GM21515 (cell line): ENCODE measurements at regions not wholly inside any gene's neighbourhood (a gene's known extent, or its start where the extent isn't known, plus 50 kb on each side); places are given as distances from the start of the nearest gene placed in this dataset.

Source experiments
- ATAC-seq: cut with Tn5 transposase; IDR thresholded peaks from one replicate; pipeline ENCODE4 v1.9.1; 2021; ENCODE audit not compliant: unreplicated experiment

GRCh38 chr11:32265911-32266310, 169.4 kb downstream of the WT1 start:
- ATAC-seq, result no peak

DNA sequence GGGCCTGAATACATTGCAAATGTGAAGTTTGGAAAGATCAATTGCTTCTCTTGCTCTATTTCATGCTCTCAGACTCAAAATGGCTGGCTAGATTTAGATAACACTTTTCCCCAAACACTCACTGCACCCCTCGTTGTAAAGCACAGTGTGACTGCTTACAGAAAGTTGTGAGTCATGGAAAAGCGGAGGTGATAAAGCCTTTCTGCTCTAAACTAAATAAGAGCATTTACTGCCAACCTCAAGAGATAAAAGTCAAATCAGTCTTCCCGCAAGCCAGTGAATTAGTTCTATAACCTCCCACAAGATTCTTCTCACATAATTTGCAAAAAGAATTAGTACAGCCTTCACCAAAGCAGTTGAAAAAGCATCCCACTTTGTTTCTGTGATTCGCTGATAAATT, 168.7 kb downstream of the WT1 start:
- no peak for ATAC-seq

DNA sequence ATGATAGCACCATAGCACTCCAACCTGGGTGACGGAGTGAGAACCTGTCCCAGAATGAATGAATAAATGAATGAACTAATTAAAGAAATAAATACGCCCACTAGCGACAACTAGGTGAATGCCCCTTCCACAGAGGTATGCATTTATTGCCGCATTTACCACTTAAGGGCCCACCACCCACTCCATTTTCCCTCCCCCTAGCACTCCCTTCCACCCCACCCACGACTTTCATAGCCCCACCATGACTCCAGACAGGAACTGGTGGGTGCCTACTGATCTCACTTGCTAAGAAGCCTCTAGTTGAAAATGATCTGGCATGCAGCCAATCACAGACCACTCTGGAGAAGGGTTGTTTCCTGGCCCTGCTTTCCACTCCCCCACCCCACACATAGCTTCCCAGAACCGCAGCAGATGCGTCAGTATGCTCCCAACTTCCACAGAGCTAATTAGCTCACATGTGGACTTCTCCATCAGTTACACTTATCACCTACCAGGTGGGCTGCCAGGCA, 167.6 kb downstream of the WT1 start:
- no peak for ATAC-seq

DNA sequence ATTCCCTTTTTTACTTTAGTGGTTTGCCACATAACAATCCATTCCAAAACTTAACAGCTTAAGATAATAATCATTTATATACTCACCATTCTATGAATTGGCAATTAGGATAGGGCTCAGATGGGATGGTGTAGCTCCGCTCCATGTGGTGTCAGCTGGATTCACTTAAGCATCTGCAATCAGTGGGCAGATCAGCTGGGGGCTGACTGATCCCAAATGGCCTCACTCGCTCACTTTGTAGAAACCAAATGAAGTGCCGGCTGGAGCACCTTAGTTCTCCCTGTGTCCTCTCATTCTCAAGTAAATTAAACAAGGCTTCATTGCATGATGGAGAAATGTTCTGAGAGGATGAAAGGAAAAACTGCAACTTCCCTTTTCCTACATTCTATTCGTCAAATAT, 161.4 kb downstream of the WT1 start:
- ATAC-seq, result no peak

- ATAC-seq, result no peak
Measured at GRCh38 chr11:32279672-32280071, 155.7 kb downstream of the WT1 start.

GRCh38 chr11:32280339-32280738, 155.0 kb downstream of the WT1 start:
- no peak for ATAC-seq

DNA sequence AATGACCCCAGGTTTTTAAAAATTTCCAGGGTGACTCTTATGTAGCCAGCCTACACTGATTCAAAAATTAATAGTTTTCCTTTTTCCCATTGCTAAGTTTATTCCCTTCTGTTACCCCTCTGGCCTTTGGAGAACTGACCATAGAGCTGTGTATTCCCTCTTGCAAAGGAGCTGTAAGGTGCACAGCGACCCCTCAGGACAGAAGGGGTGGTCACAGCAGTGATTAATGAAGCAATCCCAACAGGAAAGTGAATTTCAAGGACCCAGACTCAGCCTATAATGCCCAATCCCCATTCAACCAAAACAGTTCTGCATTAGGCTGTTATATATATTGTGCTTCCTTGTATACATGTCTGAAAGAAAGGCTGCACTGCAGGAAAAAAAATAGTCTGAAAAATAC, 147.1 kb downstream of the WT1 start:
- no peak for ATAC-seq

DNA sequence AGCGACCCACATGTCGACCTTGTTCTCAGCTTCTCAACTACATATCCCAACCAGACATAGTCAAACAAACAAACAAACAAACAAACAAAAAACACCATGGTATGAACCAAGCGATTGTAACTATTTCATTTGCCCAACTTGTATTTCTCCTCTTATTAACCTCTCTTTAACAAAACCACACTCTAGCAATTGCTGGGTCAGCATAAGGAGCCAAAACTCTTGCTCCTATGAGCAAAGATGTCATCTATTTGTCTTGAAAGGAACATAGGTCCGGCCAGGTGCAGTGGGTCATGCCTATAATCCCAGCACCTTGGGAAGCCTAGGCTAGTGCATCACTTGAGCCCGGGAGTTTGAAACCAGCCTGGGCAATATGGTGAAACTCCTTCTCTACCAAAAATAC, 145.6 kb downstream of the WT1 start:
- ATAC-seq, result no peak

DNA sequence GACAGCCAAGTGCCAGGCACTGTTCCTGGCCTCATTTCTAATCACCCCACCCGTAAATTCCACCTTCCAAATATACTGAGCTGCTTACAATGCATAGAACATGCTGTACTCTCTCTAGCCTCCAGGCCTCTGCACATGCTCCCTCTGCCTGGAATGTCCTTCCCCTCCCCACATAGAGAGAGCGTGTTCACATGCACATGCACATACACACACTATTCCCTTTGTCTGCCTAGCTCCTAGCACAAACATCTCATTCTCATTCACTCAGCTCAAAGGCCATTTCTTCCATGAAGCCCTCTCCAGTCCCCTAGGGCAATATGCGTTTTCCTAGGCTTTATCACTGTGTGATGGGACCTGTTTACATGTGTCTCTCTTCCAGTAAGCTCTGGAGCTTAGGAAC, 144.6 kb downstream of the WT1 start:
- no peak for ATAC-seq

GRCh38 chr11:32297611-32298011, 137.7 kb downstream of the WT1 start:
- ATAC-seq, result no peak

DNA sequence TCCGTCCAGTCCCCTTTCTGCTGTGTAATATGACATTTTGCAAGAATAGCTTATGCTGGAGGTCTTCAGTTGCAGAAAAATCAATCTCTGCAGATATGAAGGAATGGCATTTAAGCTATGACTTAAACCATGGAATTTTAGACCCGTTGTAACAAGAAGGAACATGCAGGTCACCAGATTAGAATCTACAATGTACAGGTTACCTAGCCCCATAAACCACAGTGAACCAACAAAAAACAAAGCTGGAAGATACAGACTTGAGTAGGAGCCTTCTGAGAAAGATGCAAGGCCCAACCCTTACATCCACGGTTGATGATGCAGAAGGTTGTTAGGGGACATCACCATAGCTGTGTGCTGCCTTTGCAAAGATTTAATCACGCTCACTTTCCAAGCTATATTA, 132.5 kb downstream of the WT1 start:
- no peak for ATAC-seq

DNA sequence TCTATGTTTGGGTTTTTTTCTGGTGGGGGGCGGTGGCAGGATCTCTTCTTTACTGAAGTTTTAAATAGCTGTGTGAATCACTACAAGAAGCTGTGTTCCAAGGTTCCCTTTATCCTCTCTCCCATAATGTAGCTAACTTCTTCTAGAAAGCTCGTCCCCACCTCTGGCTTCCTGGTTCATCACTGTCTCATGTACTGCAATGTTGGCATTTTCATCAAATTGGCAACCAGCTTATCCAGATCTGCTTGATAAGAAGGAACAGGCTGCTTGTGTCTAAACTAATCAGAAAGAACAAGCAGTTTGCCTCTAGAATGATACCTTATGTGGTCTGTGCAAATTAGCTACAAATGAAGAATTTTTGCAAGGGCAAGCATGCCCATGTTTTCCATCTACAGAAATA, 130.8 kb downstream of the WT1 start:
- no peak for ATAC-seq

- ATAC-seq, result no peak
Measured at GRCh38 chr11:32305460-32305859, 129.9 kb downstream of the WT1 start.

GRCh38 chr11:32307471-32307870, 127.9 kb downstream of the WT1 start:
- no peak for ATAC-seq

GRCh38 chr11:32307913-32308312, 127.4 kb downstream of the WT1 start:
- no peak for ATAC-seq

DNA sequence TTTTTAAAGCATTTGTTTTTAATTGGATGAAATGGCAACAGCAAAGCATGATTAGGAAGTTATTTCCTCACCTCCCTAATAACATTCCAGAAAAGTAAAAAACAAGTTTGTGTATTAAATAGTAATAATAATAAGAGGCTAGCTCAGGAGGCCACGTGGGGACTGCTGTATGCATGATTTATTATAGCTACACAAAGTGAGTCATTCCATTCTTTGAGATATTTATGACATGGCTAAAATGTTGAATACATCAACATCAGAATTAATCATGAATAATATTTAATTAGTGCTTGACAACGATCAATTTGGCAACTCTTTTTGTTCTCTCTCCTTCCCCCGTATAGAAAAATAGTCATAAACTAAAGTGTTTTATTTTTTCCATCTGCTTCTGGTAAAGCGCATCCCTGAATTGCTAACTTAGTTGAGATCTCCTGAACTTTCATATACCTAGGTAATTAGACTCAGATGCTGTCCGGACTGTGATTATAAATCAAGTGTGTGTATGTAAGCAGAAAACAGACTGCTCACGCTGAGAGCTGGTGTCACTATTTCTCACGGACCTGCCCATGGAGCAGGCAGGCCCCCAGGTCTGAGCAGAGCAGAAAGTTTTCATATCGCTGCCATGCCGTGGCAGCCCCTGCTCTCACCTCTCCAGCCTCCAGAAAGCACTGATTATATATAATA, 125.7 kb downstream of the WT1 start:
- ATAC-seq, result no peak

GRCh38 chr11:32310214-32310601, 125.1 kb downstream of the WT1 start:
- ATAC-seq, result no peak

- ATAC-seq, result no peak
Measured at GRCh38 chr11:32311346-32312065, 123.8 kb downstream of the WT1 start.

DNA sequence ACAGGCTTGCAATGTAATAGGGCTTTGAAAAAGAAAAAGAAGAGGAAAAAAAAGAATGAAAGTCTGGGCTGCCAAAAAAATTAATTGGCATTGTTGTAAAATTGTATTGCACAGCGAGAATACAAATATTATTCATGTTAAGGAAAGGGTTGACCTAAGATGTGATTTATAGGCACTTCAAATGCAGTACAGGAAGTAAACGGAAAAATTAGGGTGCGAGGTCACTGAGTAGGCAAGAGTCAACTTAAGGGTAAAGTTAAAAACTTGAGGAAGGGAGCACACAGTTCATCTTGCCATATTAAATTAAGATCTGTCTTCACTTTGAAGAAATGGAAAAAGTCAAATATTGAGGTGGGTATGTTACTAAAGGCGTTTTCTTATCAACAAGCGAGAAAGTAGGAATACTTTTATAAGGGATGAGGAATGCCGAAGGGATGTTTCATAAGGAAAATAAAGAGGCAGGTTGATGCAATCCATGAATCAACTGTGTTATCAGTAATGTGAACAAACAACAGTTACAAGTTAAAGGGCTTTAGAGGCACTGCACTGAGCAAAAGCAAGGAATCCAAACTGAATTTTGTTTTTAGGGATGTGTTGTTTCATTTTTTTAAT, 123.0 kb downstream of the WT1 start:
- ATAC-seq, result no peak

- no peak for ATAC-seq
Measured at GRCh38 chr11:32312865-32313403, 122.4 kb downstream of the WT1 start.

DNA sequence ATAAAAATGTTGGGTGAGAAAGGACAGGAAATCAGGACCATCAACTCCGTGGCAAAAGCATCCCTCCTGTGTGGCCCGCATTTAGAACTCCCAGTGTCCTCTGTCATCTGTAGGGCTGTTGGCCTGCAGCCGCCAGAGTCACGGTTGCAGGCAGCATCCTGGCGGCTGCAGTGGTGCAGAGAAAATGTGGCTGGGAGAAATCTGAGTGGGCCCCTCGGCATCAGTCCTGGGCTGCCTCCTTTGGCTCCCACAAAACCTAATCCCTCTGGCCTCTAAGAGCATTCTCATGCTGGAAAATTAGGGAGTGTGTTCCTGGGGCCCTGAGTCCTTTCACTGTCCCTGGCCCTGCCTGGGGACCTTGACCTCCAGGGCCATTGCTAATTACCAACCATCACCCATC, 121.9 kb downstream of the WT1 start:
- ATAC-seq, result no peak

DNA sequence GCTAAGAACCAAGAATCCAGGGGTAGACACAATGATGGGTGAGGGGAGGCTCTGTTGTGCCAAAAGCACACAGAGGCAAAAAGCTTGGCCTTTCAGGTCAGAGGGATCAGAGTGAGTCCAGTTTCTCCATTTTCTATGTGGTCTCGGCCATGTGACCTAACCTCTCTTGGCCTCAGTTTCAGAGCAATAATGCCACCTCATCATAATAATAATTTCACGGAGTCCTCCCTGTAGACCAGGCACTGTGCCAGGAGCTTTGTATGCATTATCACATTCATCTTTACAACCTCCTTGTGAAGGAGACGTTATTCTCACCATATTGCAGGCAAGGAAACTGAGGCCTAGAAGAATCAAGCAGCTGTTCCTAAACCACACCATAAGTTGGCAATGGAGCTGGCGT, 120.2 kb downstream of the WT1 start:
- no peak for ATAC-seq
